Transverse colon (tissue), 4 donors: ENCODE measurements at regions not wholly inside any gene's neighbourhood (a gene's known extent, or its start where the extent isn't known, plus 50 kb on each side); places are given as distances from the start of the nearest gene placed in this dataset.
"Not testable (repeated sequence)": the region's sequence is repeated elsewhere in the genome, so short reads cannot be mapped to it uniquely, and the experiment has no call there.

Source experiments
- DNase-seq: peaks from one replicate; pipeline ENCODE4 v3.0.0-alpha.2; 2019
- H3K27ac ChIP-seq, 4 donors: fragments of 200-600 bp; sonication (generic); 2 replicates each; pipeline ENCODE4 v1.5.1; 2016 to 2018; ENCODE audit warnings: inconsistent platforms in 4 of 4
- H3K27me3 ChIP-seq: fragments of 200-600 bp; sonication (generic); 2 replicates; pipeline ENCODE4 v1.5.1; 2017; ENCODE audit warnings: inconsistent platforms
- H3K36me3 ChIP-seq, 4 donors: fragments of 200-600 bp; sonication (generic); 2 replicates each; pipeline ENCODE4 v1.5.1; 2017 to 2019; ENCODE audit warnings: inconsistent platforms in 4 of 4
- H3K4me1 ChIP-seq, 4 donors: fragments of 200-600 bp; sonication (generic); 2 replicates each; pipeline ENCODE4 v1.5.1; 2017 to 2020; ENCODE audit warnings: inconsistent platforms in 4 of 4
- H3K4me3 ChIP-seq, 4 donors: fragments of 200-600 bp; sonication (generic); 1 replicate in 1 of 4; 2 replicates in 3 of 4; pipeline versions ENCODE4 v1.5.1 to v1.6.1; 2017 to 2019; ENCODE audit warnings: inconsistent platforms in 4 of 4
- H3K9me3 ChIP-seq, 2 donors: fragments of 200-600 bp; sonication (generic); 2 replicates each; pipeline ENCODE4 v1.5.1; 2017 to 2019; ENCODE audit warnings: inconsistent platforms in 2 of 2
- CTCF ChIP-seq, 5 experiments: fragments of 200-600 bp in 3 of 5; fragments of 450-650 bp in 2 of 5; sonication (generic) in 3 of 5; IDR thresholded peaks; 1 replicate in 2 of 5; 2 replicates in 3 of 5; pipeline ENCODE4 v1.5.1; 2016 to 2017; ENCODE audit warnings: antibody characterized with exemption in 5 of 5, inconsistent platforms in 3 of 5, mild to moderate bottlenecking in 2 of 5, moderate library complexity in 1 of 5
- EP300 ChIP-seq: sonication (generic); formaldehyde crosslinking; IDR thresholded peaks from one replicate; pipeline ENCODE4 v1.6.1; 2017; ENCODE audit warnings: antibody characterized with exemption, low read depth
- POLR2A ChIP-seq: fragments of 450-650 bp; IDR thresholded peaks from one replicate; pipeline ENCODE4 v1.6.1; 2016; ENCODE audit warnings: antibody characterized with exemption, mild to moderate bottlenecking, moderate library complexity
- POLR2AphosphoS5 ChIP-seq, 3 donors: sonication (generic); formaldehyde crosslinking; IDR thresholded peaks; one replicate each; pipeline ENCODE4 v1.6.1; 2016; ENCODE audit warnings: antibody characterized with exemption in 3 of 3
- WGBS, 2 donors: methylation state at CpG; one replicate each; pipeline ENCODE4 v1.1.5; 2018; ENCODE audit warnings: low coverage in 1 of 2; 5-methylcytosine and 5-hydroxymethylcytosine counted together
- in situ Hi-C, 4 donors: fragments of 200-750 bp; cut with MboI; loops; one replicate each; pipeline versions ENCODE4 v1.15.0 to v1.15.1; 2017; ENCODE audit warnings: low sequenced_read_pairs in 3 of 4, low pct_ligation_motif_present in 1 of 4, low pct_unique_long_range_greater_than_20kb in 1 of 4
- intact Hi-C: fragments of 100-400 bp; cut with DNase I; formaldehyde crosslinking; loops from one replicate; pipeline ENCODE4 v1.15.1; 2023; ENCODE audit warnings: low total_unique reads

DNA sequence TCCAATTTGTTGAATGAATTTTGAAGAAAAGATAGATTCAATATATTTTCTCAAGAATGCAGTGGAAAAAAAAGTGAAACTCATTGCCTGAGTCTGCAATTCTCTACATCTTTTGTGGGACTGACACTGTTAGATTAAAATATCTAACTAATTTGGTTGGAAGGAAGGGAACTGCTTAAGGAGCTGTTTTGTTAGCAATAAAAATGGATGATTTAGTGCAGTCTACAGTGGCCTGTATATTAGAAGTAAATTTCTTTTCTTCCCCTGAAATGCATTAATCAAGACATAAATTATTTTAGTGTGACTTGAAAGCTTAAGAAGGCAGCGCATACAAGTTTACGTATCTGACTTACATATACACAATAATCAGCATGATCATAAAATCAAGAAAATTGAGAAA is 1332.6 kb downstream of the EPHA7 start:
- Histone ChIP-seq H3K27ac (no peak overlapping the region), H3K9me3 (peaks cover 5 to 8% of the 10 kb centered on the region in 2 donors), H3K27me3 (no peaks in the 10 kb centered on the region), H3K4me3 (no peak overlapping the region), H3K4me1 (no peaks in the 10 kb centered on the region), H3K36me3 (no peaks in the 10 kb centered on the region)
- no peak for DNase-seq
- in situ Hi-C loops (no loop called here), intact Hi-C loops (no loop called here)
- WGBS, 2 donors = 85 to 92% methylated on average over 2 of the region's 2 CpGs
- TF ChIP-seq EP300 = no peak
- no peak for TF ChIP-seq POLR2A
- no peak for TF ChIP-seq CTCF (IDR thresholded peaks at IDR 0.05)
- no peak for TF ChIP-seq POLR2AphosphoS5 (IDR thresholded peaks at IDR 0.05)

GRCh38 chr6:92083914-92084313 is 1335.4 kb downstream of the EPHA7 start:
- in situ Hi-C loops, intact Hi-C loops: not testable (repeated sequence)
- 95 to 100% methylated on average over 2 to 5 of the region's 5 CpGs for WGBS, 2 donors

DNA sequence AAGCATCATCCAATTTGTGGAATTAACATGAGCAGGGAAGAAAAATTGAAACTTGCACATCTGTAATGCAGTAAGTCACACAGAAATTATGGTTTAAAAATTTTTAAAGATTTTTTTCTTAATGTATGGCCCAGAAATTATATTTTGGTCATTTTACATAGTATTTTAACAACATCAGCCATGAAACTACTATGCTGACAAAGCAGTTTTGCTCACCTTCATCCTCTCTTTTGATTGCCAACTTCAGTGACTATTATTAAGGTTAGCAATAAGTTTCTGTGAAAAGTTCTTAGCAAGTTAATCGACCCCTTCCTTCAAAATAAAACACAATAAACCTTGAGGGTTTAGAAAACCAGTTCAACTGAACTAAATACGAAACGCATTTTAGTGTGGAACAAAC is 1347.0 kb downstream of the EPHA7 start:
- Histone ChIP-seq H3K4me3 (no peak overlapping the region), H3K27me3 (no peaks in the 10 kb centered on the region), H3K4me1 (no peaks in the 10 kb centered on the region), H3K36me3 (no peaks in the 10 kb centered on the region), H3K9me3 (no peaks in the 10 kb centered on the region), H3K27ac (no peak overlapping the region)
- TF ChIP-seq POLR2AphosphoS5 (IDR thresholded peaks at IDR 0.05) (no peak), POLR2A (no peak), EP300 (no peak), CTCF (IDR thresholded peaks at IDR 0.05) (no peak)
- DNase-seq = no peak
- in situ Hi-C loops (no loop called here), intact Hi-C loops (no loop called here)
- WGBS, 2 donors = 75 to 77% methylated on average over 3 of the region's 3 CpGs

More at GRCh38 chr6:92083914-92084313, 1335.4 kb downstream of the EPHA7 start:
- H3K9me3 ChIP-seq, H3K27ac ChIP-seq, H3K36me3 ChIP-seq, DNase-seq, H3K4me1 ChIP-seq, H3K4me3 ChIP-seq, H3K27me3 ChIP-seq: not testable (repeated sequence)

DNA sequence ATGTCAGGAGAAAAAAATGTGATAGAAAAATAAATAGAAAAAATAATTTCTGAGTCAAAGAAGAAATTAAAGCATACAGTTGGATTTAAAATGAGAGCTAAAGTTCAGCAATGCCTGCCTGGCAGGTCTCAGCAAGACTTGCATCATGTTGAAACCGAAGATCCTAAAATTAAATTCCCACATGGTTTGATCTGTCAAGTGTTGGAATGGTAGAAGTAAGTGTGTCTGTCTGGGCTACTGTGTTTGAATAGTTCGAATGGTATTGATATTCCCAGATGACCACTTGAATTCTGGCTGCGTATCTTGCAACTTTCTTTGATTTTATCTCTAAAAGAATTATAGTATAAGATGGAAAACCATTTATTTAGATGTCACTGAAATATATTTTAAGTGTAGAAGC is 1349.6 kb downstream of the EPHA7 start:
- Histone ChIP-seq H3K4me3 (no peak overlapping the region), H3K9me3 (no peaks in the 10 kb centered on the region), H3K27me3 (no peaks in the 10 kb centered on the region), H3K27ac (no peak overlapping the region), H3K4me1 (no peaks in the 10 kb centered on the region), H3K36me3 (no peaks in the 10 kb centered on the region)
- intact Hi-C loops = no loop called here
- 57 to 67% methylated on average over 3 of the region's 3 CpGs for WGBS, 2 donors
- TF ChIP-seq POLR2A (no peak), EP300 (no peak), CTCF (IDR thresholded peaks at IDR 0.05) (no peak), POLR2AphosphoS5 (IDR thresholded peaks at IDR 0.05) (no peak)
- in situ Hi-C loops = no loop called here
- no peak for DNase-seq

GRCh38 chr6:92052513-92052912 is 1366.8 kb downstream of the EPHA7 start:
- H3K36me3 ChIP-seq = no peaks in the 10 kb centered on the region
- H3K27me3 ChIP-seq = no peaks in the 10 kb centered on the region
- no peak overlapping the region for H3K4me3 ChIP-seq
- H3K4me1 ChIP-seq = no peaks in the 10 kb centered on the region
- intact Hi-C loops (no loop called here), in situ Hi-C loops (no loop called here)
- WGBS, 2 donors = 48 to 68% methylated on average over 2 of the region's 2 CpGs
- no peak for DNase-seq
- no peak overlapping the region for H3K27ac ChIP-seq
- no peak for TF ChIP-seq POLR2AphosphoS5 (IDR thresholded peaks at IDR 0.05)
- TF ChIP-seq POLR2A = no peak
- TF ChIP-seq EP300 = no peak
- no peak for TF ChIP-seq CTCF (IDR thresholded peaks at IDR 0.05)
- no peaks in the 10 kb centered on the region for H3K9me3 ChIP-seq
